Trophoblast cell (in vitro differentiated cells and primary cell): ENCODE measurements at regions not wholly inside any gene's neighbourhood (a gene's known extent, or its start where the extent isn't known, plus 50 kb on each side); places are given as distances from the start of the nearest gene placed in this dataset.

ENCODE experiments used
- DNase-seq, 2 donors: peaks; one replicate each; pipeline ENCODE4 v3.0.0-alpha.2; 2016
- H2AFZ ChIP-seq: 2 replicates; pipeline ENCODE4 v1.6.1; 2013; ENCODE audit warnings: low read length, moderate library complexity, mild to moderate bottlenecking; ENCODE audit not compliant: insufficient read depth, poor library complexity
- H2AK5ac ChIP-seq: 2 replicates; pipeline ENCODE4 v1.6.1; 2013; ENCODE audit warnings: mild to moderate bottlenecking, low read length
- H2BK120ac ChIP-seq: 2 replicates; pipeline ENCODE4 v1.6.1; 2013; ENCODE audit warnings: low read length, mild to moderate bottlenecking, moderate library complexity; ENCODE audit not compliant: insufficient read depth, poor library complexity
- H2BK12ac ChIP-seq: 2 replicates; pipeline ENCODE4 v1.6.1; 2013; ENCODE audit warnings: mild to moderate bottlenecking, low read length, moderate library complexity
- H2BK5ac ChIP-seq: 2 replicates; pipeline ENCODE4 v1.6.1; 2013; ENCODE audit warnings: low read length, low read depth, moderate library complexity, mild to moderate bottlenecking; ENCODE audit not compliant: poor library complexity
- H3K14ac ChIP-seq: 2 replicates; pipeline ENCODE4 v1.6.1; 2013; ENCODE audit warnings: mild to moderate bottlenecking, low read length
- H3K18ac ChIP-seq: 2 replicates; pipeline ENCODE4 v1.6.1; 2013; ENCODE audit warnings: mild to moderate bottlenecking, low read length
- H3K23ac ChIP-seq: 2 replicates; pipeline ENCODE4 v1.6.1; 2013; ENCODE audit warnings: low read length
- H3K27ac ChIP-seq: 2 replicates; pipeline ENCODE4 v1.5.1; 2013; ENCODE audit warnings: low read depth, mild to moderate bottlenecking, inconsistent platforms, low read length, moderate library complexity
- H3K27me3 ChIP-seq: 2 replicates; pipeline ENCODE4 v1.6.1; 2013; ENCODE audit warnings: inconsistent platforms, mild to moderate bottlenecking, low read length, moderate library complexity; ENCODE audit not compliant: insufficient read depth
- H3K36me3 ChIP-seq, 2 experiments: 1 replicate in 1 of 2; 2 replicates in 1 of 2; pipeline ENCODE4 v1.6.1; 2013; ENCODE audit warnings: low read length in 2 of 2, mild to moderate bottlenecking in 2 of 2, moderate library complexity in 1 of 2; ENCODE audit not compliant: insufficient read depth in 2 of 2, control insufficient read depth in 1 of 2
- H3K4ac ChIP-seq: 2 replicates; pipeline ENCODE4 v1.6.1; 2013; ENCODE audit warnings: low read depth, mild to moderate bottlenecking, low read length, moderate library complexity
- H3K4me1 ChIP-seq, 2 experiments: 1 replicate in 1 of 2; 2 replicates in 1 of 2; pipeline ENCODE4 v1.6.1; 2013; ENCODE audit warnings: low read length in 2 of 2, mild to moderate bottlenecking in 2 of 2, moderate library complexity in 1 of 2; ENCODE audit not compliant: insufficient read depth in 2 of 2, control insufficient read depth in 1 of 2
- H3K4me2 ChIP-seq: 2 replicates; pipeline ENCODE4 v1.6.1; 2013; ENCODE audit warnings: inconsistent platforms, mild to moderate bottlenecking, low read length, moderate library complexity
- H3K4me3 ChIP-seq: 2 replicates; pipeline ENCODE4 v1.5.1; 2013; ENCODE audit warnings: mild to moderate bottlenecking, low read depth, low read length, inconsistent platforms
- H3K79me1 ChIP-seq: one replicate; pipeline ENCODE4 v1.6.1; 2013; ENCODE audit warnings: low read length
- H3K79me2 ChIP-seq: 2 replicates; pipeline ENCODE4 v1.6.1; 2013; ENCODE audit warnings: low read length, mild to moderate bottlenecking; ENCODE audit not compliant: control insufficient read depth, insufficient read depth, poor library complexity
- H3K9ac ChIP-seq: 2 replicates; pipeline ENCODE4 v1.6.1; 2013; ENCODE audit warnings: mild to moderate bottlenecking, low read length
- H3K9me3 ChIP-seq: 2 replicates; pipeline ENCODE4 v1.6.1; 2013; ENCODE audit warnings: low read depth, mild to moderate bottlenecking, control low read depth, inconsistent platforms, low read length; ENCODE audit not compliant: insufficient read depth
- H4K12ac ChIP-seq: 2 replicates; pipeline ENCODE4 v1.6.1; 2013; ENCODE audit warnings: low read depth, mild to moderate bottlenecking, low read length, moderate library complexity
- H4K8ac ChIP-seq: 2 replicates; pipeline ENCODE4 v1.6.1; 2013; ENCODE audit warnings: low read depth, mild to moderate bottlenecking, low read length, moderate library complexity
- H4K91ac ChIP-seq: one replicate; pipeline ENCODE4 v1.6.1; 2013; ENCODE audit warnings: low read depth, mild to moderate bottlenecking, low read length, moderate library complexity
- WGBS: extraction: QIAGEN DNeasy Blood & Tissue Kit; methylation state at CpG from one replicate; pipeline ENCODE4 v1.1.7; 2013; ENCODE audit warnings: missing lambda C conversion rate; ENCODE audit not compliant: insufficient read length, insufficient coverage; ENCODE audit errors: extremely low coverage; 5-methylcytosine and 5-hydroxymethylcytosine counted together

- Histone ChIP-seq H2BK120ac (no peak overlapping the region), H4K8ac (no peak overlapping the region), H3K14ac (no peak overlapping the region), H3K9me3 (no peaks in the 10 kb centered on the region), H3K9ac (no peak overlapping the region), H2AFZ (no peak overlapping the region), H4K91ac (no peak overlapping the region), H3K36me3 (no peaks in the 10 kb centered on the region), H3K4me2 (no peak overlapping the region), H3K18ac (no peak overlapping the region), H3K79me2 (no peaks in the 10 kb centered on the region), H3K4me1 (no peaks in the 10 kb centered on the region), H3K27me3 (no peaks in the 10 kb centered on the region), H4K12ac (no peak overlapping the region), H2BK5ac (no peak overlapping the region), H3K4me3 (no peak overlapping the region), H3K27ac (no peak overlapping the region), H2BK12ac (no peak overlapping the region), H3K23ac (no peak overlapping the region), H2AK5ac (no peak overlapping the region), H3K79me1 (no peaks in the 10 kb centered on the region), H3K4ac (no peak overlapping the region)
- WGBS: no CpG with 5 or more reads among the region's 6 CpGs
- DNase-seq: no peak
Observed at GRCh38 chr13:104841110-104841509, 1694.4 kb downstream of the EFNB2 start.

GRCh38 chr13:104837756-104838155, 1697.7 kb downstream of the EFNB2 start:
- H4K12ac ChIP-seq: no peak overlapping the region
- H3K27ac ChIP-seq: no peak overlapping the region
- H2AFZ ChIP-seq: no peak overlapping the region
- H3K14ac ChIP-seq: no peak overlapping the region
- H3K79me1 ChIP-seq: no peaks in the 10 kb centered on the region
- no peak overlapping the region for H2BK12ac ChIP-seq
- H3K4ac ChIP-seq: no peak overlapping the region
- H3K27me3 ChIP-seq: no peaks in the 10 kb centered on the region
- no peak overlapping the region for H2BK5ac ChIP-seq
- H3K9me3 ChIP-seq: no peaks in the 10 kb centered on the region
- no peak overlapping the region for H3K9ac ChIP-seq
- no peak overlapping the region for H4K8ac ChIP-seq
- H2AK5ac ChIP-seq: no peak overlapping the region
- no peak overlapping the region for H3K4me2 ChIP-seq
- H2BK120ac ChIP-seq: no peak overlapping the region
- H3K23ac ChIP-seq: no peak overlapping the region
- H3K4me1 ChIP-seq: no peaks in the 10 kb centered on the region
- DNase-seq: no peak
- H3K79me2 ChIP-seq: no peaks in the 10 kb centered on the region
- no peaks in the 10 kb centered on the region for H3K36me3 ChIP-seq
- H3K4me3 ChIP-seq: no peak overlapping the region
- H4K91ac ChIP-seq: no peak overlapping the region
- no peak overlapping the region for H3K18ac ChIP-seq
- WGBS: no CpG with 5 or more reads among the region's 3 CpGs

- WGBS: no CpG with 5 or more reads among the region's 1 CpG
- Histone ChIP-seq H3K4me2 (no peak overlapping the region), H3K18ac (no peak overlapping the region), H3K4me1 (no peaks in the 10 kb centered on the region), H3K79me2 (no peaks in the 10 kb centered on the region), H2BK5ac (no peak overlapping the region), H3K23ac (no peak overlapping the region), H3K27ac (no peak overlapping the region), H3K4me3 (no peak overlapping the region), H2AK5ac (no peak overlapping the region), H3K4ac (no peak overlapping the region), H3K27me3 (no peaks in the 10 kb centered on the region), H3K79me1 (no peaks in the 10 kb centered on the region), H3K9ac (no peak overlapping the region), H4K91ac (no peak overlapping the region), H2BK12ac (no peak overlapping the region), H3K36me3 (no peaks in the 10 kb centered on the region), H2BK120ac (no peak overlapping the region), H4K8ac (no peak overlapping the region), H3K9me3 (no peaks in the 10 kb centered on the region), H2AFZ (no peak overlapping the region), H4K12ac (no peak overlapping the region), H3K14ac (no peak overlapping the region)
- no peak for DNase-seq
Observed at GRCh38 chr13:104833221-104833620, 1702.2 kb downstream of the EFNB2 start.

- Histone ChIP-seq H4K91ac (no peak overlapping the region), H3K9ac (no peak overlapping the region), H3K4me2 (no peak overlapping the region), H3K79me1 (no peaks in the 10 kb centered on the region), H3K27ac (no peak overlapping the region), H3K79me2 (no peaks in the 10 kb centered on the region), H2BK12ac (no peak overlapping the region), H2BK5ac (no peak overlapping the region), H2BK120ac (no peak overlapping the region), H3K4me3 (no peak overlapping the region), H4K8ac (no peak overlapping the region), H3K36me3 (no peaks in the 10 kb centered on the region), H3K23ac (no peak overlapping the region), H2AFZ (no peak overlapping the region), H3K14ac (no peak overlapping the region), H2AK5ac (no peak overlapping the region), H3K4ac (no peak overlapping the region), H3K18ac (no peak overlapping the region), H3K9me3 (no peaks in the 10 kb centered on the region), H3K4me1 (no peaks in the 10 kb centered on the region), H3K27me3 (no peaks in the 10 kb centered on the region), H4K12ac (no peak overlapping the region)
- WGBS: no CpG with 5 or more reads among the region's 4 CpGs
- no peak for DNase-seq
Observed at GRCh38 chr13:104832231-104832630, 1703.2 kb downstream of the EFNB2 start.
